PC-9 (cell line): ENCODE measurements at regions not wholly inside any gene's neighbourhood (a gene's known extent, or its start where the extent isn't known, plus 50 kb on each side); places are given as distances from the start of the nearest gene placed in this dataset.
"Not testable (repeated sequence)": the region's sequence is repeated elsewhere in the genome, so short reads cannot be mapped to it uniquely, and the experiment has no call there.

Experiments used
- BruUV-seq: library from RNA; stranded (reverse); fragments of 400-500 nt; replicated peaks from 2 replicates; lab custom pipeline; 2021; lab: Mats Ljungman, UMichigan
- CTCF ChIA-PET: fragments of 300-600 bp; sonication (Branson Sonifier 250); formaldehyde crosslinking; loops from one replicate; lab custom pipeline; 2022; ENCODE audit warnings: antibody characterized with exemption; lab: Charles Lee
- POLR2A ChIA-PET: fragments of 300-600 bp; sonication (Branson Sonifier 250); formaldehyde crosslinking; loops from one replicate; lab custom pipeline; 2022; ENCODE audit warnings: antibody characterized with exemption; ENCODE audit not compliant: unreplicated experiment; lab: Charles Lee
- DNase-seq, 2 experiments: peaks; one replicate each; pipeline versions ENCODE4 v3.0.0 to v3.0.0-alpha.2; 2015 to 2022; ENCODE audit warnings: mixed read lengths in 1 of 2
- H2AFZ ChIP-seq: fragments of 200-600 bp; sonication (generic); 2 replicates; pipeline ENCODE4 v1.8.1; 2017; ENCODE audit warnings: antibody characterized with exemption
- H3F3A ChIP-seq: fragments of 200-600 bp; sonication (generic); 2 replicates; pipeline ENCODE4 v1.8.1; 2017; ENCODE audit warnings: antibody characterized with exemption, mild to moderate bottlenecking, low read depth; ENCODE audit not compliant: insufficient read depth
- H3K27ac ChIP-seq: fragments of 200-600 bp; sonication (generic); 2 replicates; pipeline ENCODE4 v1.6.1; 2016; ENCODE audit warnings: mixed run types
- H3K27me3 ChIP-seq: fragments of 200-600 bp; sonication (generic); 2 replicates; pipeline ENCODE4 v1.6.1; 2016; ENCODE audit warnings: low read depth, mixed run types; ENCODE audit not compliant: insufficient read depth
- H3K36me3 ChIP-seq: fragments of 200-600 bp; sonication (generic); 2 replicates; pipeline ENCODE4 v1.6.1; 2016; ENCODE audit warnings: low read depth, mixed run types
- H3K4me1 ChIP-seq: fragments of 200-600 bp; sonication (generic); replicated peaks from 2 replicates; pipeline ENCODE4 v1.6.1; 2016; ENCODE audit warnings: mixed run types; ENCODE audit not compliant: insufficient read depth
- H3K4me2 ChIP-seq: fragments of 200-600 bp; sonication (generic); 2 replicates; pipeline ENCODE4 v1.6.1; 2017; ENCODE audit warnings: mixed run types
- H3K4me3 ChIP-seq: fragments of 200-600 bp; sonication (generic); 2 replicates; pipeline ENCODE4 v1.6.1; 2016; ENCODE audit warnings: mixed run types
- H3K79me2 ChIP-seq: fragments of 200-600 bp; sonication (generic); 2 replicates; pipeline ENCODE4 v1.6.1; 2017; ENCODE audit warnings: low read depth, mixed run types
- H3K9me2 ChIP-seq: fragments of 200-600 bp; sonication (generic); 2 replicates; pipeline ENCODE4 v1.8.1; 2017; ENCODE audit warnings: mild to moderate bottlenecking; ENCODE audit not compliant: insufficient read depth
- H3K9me3 ChIP-seq: fragments of 200-600 bp; sonication (generic); 2 replicates; pipeline ENCODE4 v1.8.1; 2016; ENCODE audit warnings: low read depth; ENCODE audit not compliant: insufficient read depth
- H4K20me1 ChIP-seq: fragments of 200-600 bp; sonication (generic); 2 replicates; pipeline ENCODE4 v1.8.1; 2017; ENCODE audit not compliant: insufficient read depth
- CTCF ChIP-seq: fragments of 200-600 bp; sonication (generic); conservative IDR thresholded peaks from 2 replicates; pipeline ENCODE4 v1.6.1; 2017; ENCODE audit warnings: mixed run types, antibody characterized with exemption, mild to moderate bottlenecking, moderate library complexity
- EZH2 ChIP-seq: fragments of 200-600 bp; sonication (generic); IDR thresholded peaks from 2 replicates; pipeline ENCODE4 v1.8.0; 2017; ENCODE audit warnings: antibody characterized with exemption, low read depth
- intact Hi-C: fragments of 100-400 bp; cut with micrococcal nuclease; formaldehyde crosslinking; loops from one replicate; pipeline ENCODE4 v1.10.0; 2022; ENCODE audit not compliant: unreplicated experiment

- Histone ChIP-seq H3K4me3 (no peak overlapping the region), H3K4me2 (no peak overlapping the region), H3K36me3 (peaks cover 8% of the 10 kb centered on the region; the same call in 1 of the 2 replicates), H3K27me3 (no peaks in the 10 kb centered on the region), H4K20me1 (no peaks in the 10 kb centered on the region), H3F3A (peaks cover 18% of the 10 kb centered on the region; the same call in 1 of the 2 replicates), H3K79me2 (no peaks in the 10 kb centered on the region), H3K27ac (no peak overlapping the region), H3K9me2 (no peaks in the 10 kb centered on the region), H3K4me1 (no peaks in the 10 kb centered on the region), H2AFZ (no peak overlapping the region), H3K9me3 (no peaks in the 10 kb centered on the region)
- CTCF ChIA-PET, result no interaction called here
- intact Hi-C loops, result no loop called here
- no TSS peak for BruUV-seq
- no peak for DNase-seq
- POLR2A ChIA-PET, result no interaction called here
- TF ChIP-seq CTCF (no peak), EZH2 (no peak)
Measured at GRCh38 chr17:64749306-64749705, 87.2 kb upstream of the SMURF2 start.

GRCh38 chr17:64747938-64748540 is 85.9 kb upstream of the SMURF2 start:
- Histone ChIP-seq H2AFZ (no peak overlapping the region), H3K27ac (no peak overlapping the region)

GRCh38 chr17:64742326-64742725 is 80.2 kb upstream of the SMURF2 start:
- Histone ChIP-seq H3K4me2 (no peak overlapping the region), H3K36me3 (no peaks in the 10 kb centered on the region), H3F3A (peaks cover 9% of the 10 kb centered on the region; the same call in 1 of the 2 replicates), H3K27me3 (no peaks in the 10 kb centered on the region), H2AFZ (no peak overlapping the region), H3K9me2 (no peaks in the 10 kb centered on the region), H3K4me3 (no peak overlapping the region), H4K20me1 (no peaks in the 10 kb centered on the region), H3K4me1 (no peaks in the 10 kb centered on the region), H3K27ac (no peak overlapping the region), H3K79me2 (no peaks in the 10 kb centered on the region), H3K9me3 (no peaks in the 10 kb centered on the region)
- TF ChIP-seq EZH2 (no peak), CTCF (no peak)
- POLR2A ChIA-PET, result no interaction called here
- BruUV-seq, result no TSS peak
- no peak for DNase-seq
- intact Hi-C loops, result no loop called here
- CTCF ChIA-PET, result interaction anchor here (0.5 kb wide), 1 partner anchor 243 kb away, joined by 16 read pairs; no protein-coding TSS in a partner anchor

More at GRCh38 chr17:64747938-64748540, 85.9 kb upstream of the SMURF2 start:
- intact Hi-C loops, result no loop called here
- POLR2A ChIA-PET, result interaction anchor here (0.5 to 0.7 kb wide), 5 partner anchors 9 to 249 kb away, joined by 3 to 11 read pairs (median 3); no protein-coding TSS in a partner anchor
- no peaks in the 10 kb centered on the region for H4K20me1 ChIP-seq
- H3K9me2 ChIP-seq, result no peaks in the 10 kb centered on the region
- no peaks in the 10 kb centered on the region for H3K4me1 ChIP-seq
- H3F3A ChIP-seq, result peaks cover 18% of the 10 kb centered on the region; the same call in 1 of the 2 replicates
- CTCF ChIA-PET, result interaction anchor here (0.6 kb wide), 1 partner anchor 26 kb away, joined by 3 read pairs; no protein-coding TSS in a partner anchor
- peaks cover 4% of the 10 kb centered on the region; the same call in 1 of the 2 replicates for H3K36me3 ChIP-seq
- no TSS peak for BruUV-seq
- H3K9me3 ChIP-seq, result no peaks in the 10 kb centered on the region
- no peak for TF ChIP-seq EZH2
- no peak for TF ChIP-seq CTCF
- no peaks in the 10 kb centered on the region for H3K79me2 ChIP-seq
- no peak overlapping the region for H3K4me3 ChIP-seq
- no peak overlapping the region for H3K4me2 ChIP-seq
- no peak for DNase-seq
- no peaks in the 10 kb centered on the region for H3K27me3 ChIP-seq

- BruUV-seq, H4K20me1 ChIP-seq, H3K4me3 ChIP-seq, H3K27ac ChIP-seq, H3K4me1 ChIP-seq, intact Hi-C loops, H3K4me2 ChIP-seq, H3K79me2 ChIP-seq, H3F3A ChIP-seq, H3K36me3 ChIP-seq, H3K9me2 ChIP-seq, H3K9me3 ChIP-seq, H2AFZ ChIP-seq, DNase-seq, H3K27me3 ChIP-seq: not testable (repeated sequence)
- CTCF ChIA-PET, result interaction anchor here (0.5 to 1.0 kb wide), 2 partner anchors 32 to 243 kb away, joined by 3 to 16 read pairs; no protein-coding TSS in a partner anchor
- POLR2A ChIA-PET, result interaction anchor here (0.7 kb wide), 1 partner anchor 88 kb away, joined by 5 read pairs; no protein-coding TSS in a partner anchor
Measured at GRCh38 chr17:64741916-64742315, 79.8 kb upstream of the SMURF2 start.
